ENCODE measurements at regions not wholly inside any gene's neighbourhood (a gene's known extent, or its start where the extent isn't known, plus 50 kb on each side); places are given as distances from the start of the nearest gene placed in this dataset.
"Not testable (repeated sequence)": the region's sequence is repeated elsewhere in the genome, so short reads cannot be mapped to it uniquely, and the experiment has no call there.

GRCh38 chr2:43070676-43071502 lies 155.5 kb downstream of the ZFP36L2 start:
- DNase-seq (ENCODE audit: low read depth), result no peak
- TF ChIP-seq CTCF (IDR thresholded peaks at IDR 0.05; ENCODE audit: low read depth, low read length), result no peak
- no peak for TF ChIP-seq MYC (IDR thresholded peaks at IDR 0.05; ENCODE audit: low read depth, low read length)
- TF ChIP-seq, protein P1, sequence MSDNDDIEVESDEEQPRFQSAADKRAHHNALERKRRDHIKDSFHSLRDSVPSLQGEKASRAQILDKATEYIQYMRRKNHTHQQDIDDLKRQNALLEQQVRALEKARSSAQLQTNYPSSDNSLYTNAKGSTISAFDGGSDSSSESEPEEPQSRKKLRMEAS (IDR thresholded peaks at IDR 0.05; ENCODE audit: low read depth, low read length), result no peak
- TF ChIP-seq POLR2A (IDR thresholded peaks at IDR 0.05; ENCODE audit: extremely low read depth, insufficient read length), result no peak

GRCh38 chr2:43070030-43070429 lies 156.4 kb downstream of the ZFP36L2 start:
- no peak for DNase-seq (ENCODE audit: low read depth)
- H3K4me3 ChIP-seq (ENCODE audit: low read depth, low read length), result no peak overlapping the region
- no peak for TF ChIP-seq POLR2A (IDR thresholded peaks at IDR 0.05; ENCODE audit: extremely low read depth, insufficient read length)
- TF ChIP-seq, protein P1 (IDR thresholded peaks at IDR 0.05; ENCODE audit: low read depth, low read length), result no peak
- no peak for TF ChIP-seq MYC (IDR thresholded peaks at IDR 0.05; ENCODE audit: low read depth, low read length)
- no peak for TF ChIP-seq CTCF (IDR thresholded peaks at IDR 0.05; ENCODE audit: low read depth, low read length)

More at GRCh38 chr2:43070676-43071502, 155.5 kb downstream of the ZFP36L2 start:
- no peak overlapping the region for H3K4me3 ChIP-seq (ENCODE audit: low read depth, low read length)

- no peak for DNase-seq (ENCODE audit: low read depth)
- TF ChIP-seq, protein P1 (IDR thresholded peaks at IDR 0.05; ENCODE audit: low read depth, low read length), result no peak
- TF ChIP-seq CTCF (IDR thresholded peaks at IDR 0.05; ENCODE audit: low read depth, low read length) (no peak), POLR2A (IDR thresholded peaks at IDR 0.05; ENCODE audit: extremely low read depth, insufficient read length) (no peak), MYC (IDR thresholded peaks at IDR 0.05; ENCODE audit: low read depth, low read length) (no peak)
Observed at GRCh38 chr2:43068631-43069517, 157.5 kb downstream of the ZFP36L2 start.

DNA sequence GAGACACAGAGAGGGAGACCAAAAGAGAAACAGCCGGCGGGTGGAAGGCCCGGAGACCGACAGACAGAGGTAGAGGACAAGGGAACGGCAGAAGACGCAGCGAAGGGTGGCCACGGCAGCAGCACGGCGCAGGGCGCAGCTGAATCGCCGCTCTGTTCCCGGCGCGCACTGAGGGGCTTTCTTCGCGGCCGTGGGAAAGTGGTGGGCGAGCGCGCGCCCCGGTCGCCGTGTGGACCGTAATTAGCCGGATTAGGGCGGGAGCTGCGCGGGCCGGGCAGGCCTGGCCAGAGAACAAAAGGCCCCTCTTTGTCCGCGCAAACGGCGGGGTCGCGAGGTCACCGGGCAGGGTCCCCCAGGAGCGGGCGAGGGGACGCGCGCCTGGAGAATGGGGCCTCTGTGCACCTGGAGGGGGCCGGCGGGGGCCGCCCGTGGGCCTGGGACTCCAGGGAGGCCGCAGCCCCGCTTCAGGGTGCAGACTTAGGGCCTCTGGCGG lies 158.3 kb downstream of the ZFP36L2 start:
- no peak for TF ChIP-seq MYC (IDR thresholded peaks at IDR 0.05; ENCODE audit: low read depth, low read length)
- TF ChIP-seq, protein P1 (IDR thresholded peaks at IDR 0.05; ENCODE audit: low read depth, low read length), result no peak
- H3K4me3 ChIP-seq (ENCODE audit: low read depth, low read length), result no peak overlapping the region
- no peak for DNase-seq (ENCODE audit: low read depth)

More at GRCh38 chr2:43068631-43069517, 157.5 kb downstream of the ZFP36L2 start:
- no peak overlapping the region for H3K4me3 ChIP-seq (ENCODE audit: low read depth, low read length)

GRCh38 chr2:43067254-43068040 lies 159.0 kb downstream of the ZFP36L2 start:
- TF ChIP-seq MYC (IDR thresholded peaks at IDR 0.05; ENCODE audit: low read depth, low read length) (no peak), CTCF (IDR thresholded peaks at IDR 0.05; ENCODE audit: low read depth, low read length) (no peak), POLR2A (IDR thresholded peaks at IDR 0.05; ENCODE audit: extremely low read depth, insufficient read length) (no peak)
- TF ChIP-seq, protein P1 (IDR thresholded peaks at IDR 0.05; ENCODE audit: low read depth, low read length), result no peak
- no peak overlapping the region for H3K4me3 ChIP-seq (ENCODE audit: low read depth, low read length)
- no peak for DNase-seq (ENCODE audit: low read depth)

DNA sequence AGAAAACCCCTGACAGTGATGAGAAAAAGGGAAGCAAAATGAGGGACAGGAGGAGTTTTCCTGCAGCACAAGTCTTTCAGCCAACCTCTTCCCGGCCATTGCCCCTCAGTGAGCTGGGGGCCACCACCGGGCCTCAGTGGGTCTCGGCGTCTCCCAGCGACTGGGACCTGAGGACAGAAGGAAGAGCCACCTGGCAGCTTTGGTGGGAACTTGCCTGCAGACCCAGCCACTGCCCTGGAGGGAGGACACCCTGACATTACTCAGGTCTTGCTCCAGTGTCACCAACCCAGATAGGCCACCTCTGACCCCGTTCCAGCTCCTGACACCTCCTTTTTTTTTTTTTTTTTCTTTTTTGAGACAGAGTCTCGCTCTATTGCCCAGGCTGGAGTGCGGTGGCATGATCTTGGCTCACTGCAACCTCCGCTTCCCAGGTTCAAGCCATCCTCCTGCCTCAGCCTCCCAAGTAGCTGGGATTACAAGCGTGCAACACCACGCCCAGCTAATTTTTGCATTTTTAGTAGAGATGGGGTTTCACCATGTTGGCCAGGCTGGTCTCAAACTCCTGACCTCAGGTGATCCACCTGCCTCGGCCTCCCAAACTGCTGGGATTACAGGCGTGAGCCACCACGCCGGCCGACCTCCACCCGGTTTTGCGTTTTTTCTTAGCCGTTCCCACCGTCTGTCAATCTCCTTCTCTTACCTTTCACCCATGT lies 159.7 kb downstream of the ZFP36L2 start:
- DNase-seq (ENCODE audit: low read depth); H3K4me3 ChIP-seq (ENCODE audit: low read depth, low read length): not testable (repeated sequence)
